ENCODE measurements at regions not wholly inside any gene's neighbourhood (a gene's known extent, or its start where the extent isn't known, plus 50 kb on each side); places are given as distances from the start of the nearest gene placed in this dataset.

- no peak for DNase-seq
Measured at GRCh38 chr16:50996166-50996829, 154.8 kb downstream of the SALL1 start.

DNA sequence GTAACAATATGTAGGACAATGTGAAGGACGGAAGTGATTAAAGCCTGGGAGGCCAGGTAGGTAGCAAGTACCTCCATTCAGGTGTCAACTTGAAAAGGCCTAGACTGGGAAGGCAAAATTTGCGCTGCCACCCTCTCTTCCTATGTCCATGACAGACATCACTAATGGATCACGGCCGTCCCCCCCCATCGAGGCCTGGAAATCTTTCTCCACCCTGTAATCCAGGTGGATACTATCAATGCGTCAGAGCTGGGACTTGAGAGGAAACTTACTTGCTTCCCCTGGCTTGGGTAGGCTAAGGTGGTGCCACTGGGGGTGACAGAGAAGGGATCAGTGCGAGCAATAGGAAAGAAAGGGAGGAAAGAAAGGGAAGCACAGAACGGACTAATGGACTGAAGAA lies 156.1 kb downstream of the SALL1 start:
- DNase-seq: no peak

DNA sequence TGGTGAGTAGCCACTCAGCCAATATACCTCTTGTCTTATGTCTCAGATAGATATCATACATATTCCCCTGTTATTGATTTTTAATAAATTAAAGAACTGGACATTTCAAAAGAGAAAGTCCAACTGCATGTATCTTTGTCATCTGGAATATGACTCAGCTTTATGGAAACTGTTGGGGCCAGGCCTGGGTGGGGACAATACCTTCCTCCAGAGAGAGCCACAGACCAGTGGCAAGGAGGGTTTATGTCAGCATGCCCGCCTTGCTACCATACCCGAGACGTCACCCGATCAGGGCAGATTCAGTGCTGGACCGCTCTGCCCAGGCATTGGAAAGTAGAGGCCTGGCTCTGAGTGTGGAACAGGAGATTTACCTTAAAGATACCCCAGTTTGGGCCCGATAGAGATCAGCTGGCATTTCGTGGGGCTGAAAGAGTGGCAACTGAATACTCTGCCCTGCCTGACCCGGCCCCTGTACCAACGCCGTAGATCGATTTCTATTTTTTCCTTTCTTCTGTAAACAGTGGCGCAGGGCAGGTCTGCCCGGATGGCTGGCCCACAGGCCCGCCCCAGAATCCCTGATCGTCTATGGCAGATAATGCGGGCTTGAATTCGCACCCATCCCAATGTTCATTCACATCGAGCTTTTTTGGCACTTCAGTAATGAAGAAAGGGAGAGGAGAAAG lies 158.6 kb downstream of the SALL1 start:
- DNase-seq: no peak

DNA sequence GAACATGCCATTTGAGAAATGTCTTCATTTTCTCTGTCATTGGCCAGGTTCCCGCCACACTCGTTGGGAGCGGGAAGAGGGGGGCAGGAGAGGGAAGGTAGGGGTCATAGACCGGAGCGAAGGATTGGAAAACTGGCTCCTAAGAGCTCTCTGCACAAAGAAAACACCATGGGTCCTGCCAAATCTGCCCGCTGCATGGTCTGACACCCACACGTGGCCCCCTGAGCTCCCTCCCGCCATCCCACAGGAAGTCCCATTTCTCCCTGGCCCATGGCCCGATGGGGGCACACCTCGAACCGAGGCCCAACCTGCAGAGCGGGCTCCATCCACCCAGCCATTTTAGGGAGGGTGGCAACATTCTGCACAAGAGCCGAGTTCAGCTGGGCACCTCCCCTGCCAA lies 159.6 kb downstream of the SALL1 start:
- no peak for DNase-seq

DNA sequence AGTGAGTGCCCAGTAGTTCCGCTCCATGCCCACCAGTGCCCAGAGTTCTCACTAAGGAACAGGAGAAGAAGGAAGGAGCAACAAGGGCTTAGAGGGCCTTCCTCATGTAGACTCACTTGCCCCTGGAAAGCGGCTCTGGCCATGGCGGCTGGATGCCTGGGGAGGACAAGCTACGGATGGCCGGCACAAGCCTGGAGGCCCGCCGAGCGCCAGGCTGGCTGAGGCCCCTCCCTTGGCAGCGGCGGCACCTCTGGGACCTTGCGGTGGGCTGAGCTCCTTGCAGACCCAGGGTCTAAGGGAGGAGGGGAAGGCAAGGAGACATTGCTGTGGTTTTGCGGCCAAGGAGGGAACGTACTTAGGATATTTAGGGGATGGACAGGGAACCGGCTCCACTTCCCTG lies 160.1 kb downstream of the SALL1 start:
- DNase-seq: no peak

DNA sequence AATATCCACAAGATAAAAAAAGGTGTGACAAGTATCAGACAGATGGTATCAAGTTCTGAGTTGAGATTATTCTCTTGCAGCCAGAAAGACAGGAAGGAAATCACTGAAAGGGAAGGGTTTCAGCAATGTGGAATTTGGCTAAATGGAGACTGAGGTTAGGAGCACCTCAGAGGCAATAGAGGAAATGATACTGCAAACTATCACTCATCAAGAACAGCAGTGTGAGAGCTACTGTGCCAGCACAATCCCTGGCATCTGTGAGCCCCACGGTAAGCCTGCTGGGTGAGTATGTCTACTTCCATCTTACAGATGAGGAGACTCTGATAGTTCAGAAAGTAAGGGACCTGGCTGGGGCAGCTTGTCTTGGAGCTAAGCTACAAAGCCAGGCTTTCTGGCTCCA lies 162.0 kb downstream of the SALL1 start:
- DNase-seq: no peak

- no peak for DNase-seq
Measured at GRCh38 chr16:50988441-50988840, 162.6 kb downstream of the SALL1 start.

GRCh38 chr16:50986453-50986852 lies 164.6 kb downstream of the SALL1 start:
- DNase-seq: no peak

DNA sequence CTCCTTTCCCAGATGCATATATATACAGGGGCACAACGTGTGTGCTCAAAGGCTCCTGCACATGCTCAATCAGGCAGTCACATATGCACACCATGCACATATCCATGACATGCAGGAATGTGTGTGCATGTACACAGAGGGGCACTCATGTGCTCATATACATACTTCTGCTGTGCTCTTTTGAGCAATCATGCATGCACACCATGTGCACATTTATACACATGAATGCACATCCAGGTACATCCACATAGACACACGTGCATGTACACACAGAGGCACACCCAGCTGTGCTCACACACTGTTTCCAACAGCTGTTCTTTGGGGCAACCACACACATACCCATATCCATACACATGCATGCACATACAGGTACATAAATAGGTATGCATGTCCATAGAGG lies 165.3 kb downstream of the SALL1 start:
- no peak for DNase-seq

- DNase-seq: no peak
Measured at GRCh38 chr16:50984688-50985087, 166.4 kb downstream of the SALL1 start.

DNA sequence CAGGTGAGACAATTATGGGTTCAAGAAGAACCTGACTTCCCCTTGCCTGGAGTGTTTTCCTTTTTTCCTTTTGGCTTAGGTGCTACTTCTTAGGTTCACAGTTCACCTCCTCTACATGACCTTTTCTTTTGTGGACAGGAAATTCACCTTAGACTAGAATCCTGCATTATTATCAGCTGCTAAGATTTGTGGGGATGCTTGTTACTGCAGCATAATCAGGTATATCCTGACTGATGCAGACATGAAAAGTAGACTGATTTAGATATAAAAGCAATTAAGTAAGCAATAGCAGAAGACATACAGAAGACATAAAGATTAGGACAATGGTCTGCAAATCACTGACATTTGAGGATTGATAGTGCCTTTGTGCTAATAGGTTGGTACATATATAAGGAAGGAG lies 168.3 kb downstream of the SALL1 start:
- no peak for DNase-seq

GRCh38 chr16:50981951-50982350 lies 169.1 kb downstream of the SALL1 start:
- DNase-seq: no peak

DNA sequence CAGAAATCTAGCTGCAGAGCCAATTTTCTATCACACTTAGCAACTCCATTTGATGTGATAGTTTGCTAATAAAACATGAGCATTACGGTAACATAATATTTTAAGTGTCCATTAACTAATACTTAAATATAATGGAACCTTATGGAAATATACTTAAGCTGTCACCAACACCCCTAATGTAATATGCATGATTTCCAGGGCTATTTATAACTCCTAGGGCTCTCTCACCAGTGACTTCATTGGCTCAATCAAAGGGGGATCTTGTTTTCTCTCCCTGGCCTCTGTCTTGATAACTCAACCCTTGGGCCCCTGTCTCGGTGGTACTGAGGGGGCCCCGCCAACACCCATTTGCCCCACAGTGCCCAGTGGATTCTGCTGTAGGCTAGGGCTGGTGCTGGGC lies 170.4 kb downstream of the SALL1 start:
- no peak for DNase-seq

- DNase-seq: no peak
Measured at GRCh38 chr16:50979806-50980620, 171.1 kb downstream of the SALL1 start.

DNA sequence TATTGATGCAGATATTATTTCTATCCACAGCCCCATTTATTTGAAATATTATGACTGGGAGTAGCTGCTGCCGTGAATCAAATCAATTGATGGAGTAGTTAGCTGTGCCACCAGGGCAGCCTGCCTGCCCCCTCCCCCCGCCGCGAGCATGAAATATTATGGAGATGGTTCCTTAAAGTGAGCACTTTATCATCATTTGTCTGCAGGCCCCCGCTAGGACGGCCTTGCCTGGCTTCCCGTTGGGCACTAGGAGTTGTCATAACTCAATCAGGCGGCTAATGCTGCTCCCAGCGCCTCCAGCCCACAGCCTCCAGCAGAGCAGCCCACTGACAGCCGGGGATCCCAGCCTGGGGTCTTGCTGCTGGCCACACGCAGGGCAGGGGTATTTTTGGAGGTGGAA lies 173.9 kb downstream of the SALL1 start:
- DNase-seq: no peak

GRCh38 chr16:50974438-50975036 lies 176.5 kb downstream of the SALL1 start:
- DNase-seq: no peak

DNA sequence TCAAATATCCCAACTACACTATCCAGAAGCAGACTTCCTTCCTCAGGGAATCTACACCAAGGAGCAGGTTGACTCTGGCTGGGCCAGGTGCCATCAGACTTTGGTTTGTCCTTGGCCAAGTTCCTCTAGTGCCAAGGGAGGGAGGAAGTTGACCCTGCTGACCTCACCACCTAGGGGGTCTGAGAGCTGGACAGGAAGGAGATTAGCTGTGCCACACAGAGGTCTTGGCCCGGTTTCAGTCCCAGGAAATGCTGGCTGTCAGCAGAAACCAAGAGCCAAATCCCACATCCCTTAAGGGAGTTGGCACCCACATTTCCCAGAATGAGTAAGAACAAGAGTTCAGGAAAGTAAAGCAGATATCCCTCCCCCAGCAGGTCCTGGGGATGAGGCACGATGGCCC lies 178.2 kb downstream of the SALL1 start:
- DNase-seq: no peak

GRCh38 chr16:50970281-50970680 lies 180.8 kb downstream of the SALL1 start:
- DNase-seq: no peak

DNA sequence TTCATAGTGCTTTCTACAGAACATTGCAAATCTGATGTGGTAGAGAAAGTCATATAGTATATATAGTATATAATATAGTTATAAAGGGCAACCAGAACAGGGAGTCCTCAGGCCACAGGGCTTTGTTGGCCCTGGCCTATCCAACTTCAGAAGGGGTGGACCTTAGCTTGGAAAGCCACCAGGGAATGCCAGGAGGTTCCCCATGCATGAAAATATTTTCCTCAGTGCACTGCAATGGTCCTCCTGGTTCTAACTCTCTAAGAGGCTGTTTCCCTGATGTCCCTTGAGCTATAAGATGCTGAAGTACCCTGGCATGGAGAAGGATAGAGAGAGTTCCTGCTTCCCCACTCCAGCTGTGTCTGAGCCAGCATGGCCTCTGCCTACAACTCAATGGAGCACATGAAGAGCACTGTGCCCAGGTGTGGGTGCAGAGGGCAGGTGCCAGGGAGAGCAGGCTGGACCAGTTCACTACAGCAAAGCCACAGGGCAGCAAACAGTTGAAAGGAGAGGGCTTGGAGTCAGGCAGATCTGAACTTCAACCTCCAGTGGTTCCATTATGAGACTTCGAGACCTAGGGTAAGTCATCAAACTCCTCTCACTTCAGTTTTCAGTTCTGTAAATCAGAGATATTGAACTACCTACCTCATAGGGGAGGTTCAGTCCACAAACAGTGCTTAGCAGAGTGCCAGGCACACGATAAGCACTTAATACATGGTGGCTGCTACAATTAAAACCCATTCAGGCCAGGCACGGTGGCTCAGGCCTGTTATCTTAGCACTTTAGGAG lies 183.1 kb downstream of the SALL1 start:
- DNase-seq: no peak

GRCh38 chr16:50964491-50964890 lies 186.6 kb downstream of the SALL1 start:
- DNase-seq: no peak

GRCh38 chr16:50961952-50962351 lies 189.1 kb downstream of the SALL1 start:
- DNase-seq: no peak

All from muscle of arm (tissue), 1 donor.